AG04449 (cell line): ENCODE measurements at regions not wholly inside any gene's neighbourhood (a gene's known extent, or its start where the extent isn't known, plus 50 kb on each side); places are given as distances from the start of the nearest gene placed in this dataset.

Experiments
- CTCF ChIA-PET: fragments of 350-600 bp; formaldehyde crosslinking; extraction: SDS; loops from one replicate; lab custom pipeline; 2021; ENCODE audit warnings: antibody characterized with exemption; lab: Yijun Ruan, JAX
- POLR2A ChIA-PET: fragments of 400-600, 350-600 bp; formaldehyde crosslinking; extraction: SDS; loops from one replicate; lab custom pipeline; 2020; ENCODE audit warnings: antibody characterized with exemption, inconsistent platforms; lab: Yijun Ruan, JAX
- DNase-seq: peaks from one replicate; pipeline ENCODE4 v3.0.0-alpha.2; 2010; ENCODE audit warnings: low read depth, low spot score
- H3K4me3 ChIP-seq: 2 replicates; pipeline ENCODE4 v1.5.1; 2011; ENCODE audit warnings: low read depth, mild to moderate bottlenecking, control low read depth, low read length
- TF ChIP-seq, protein P1 (sequence below): IDR thresholded peaks from one replicate; pipeline ENCODE4 v1.5.1; 2011; ENCODE audit warnings: mild to moderate bottlenecking, moderate library complexity, low read length, control low read depth, inconsistent platforms; ENCODE audit not compliant: insufficient read depth; ENCODE audit errors: missing control alignments

- DNase-seq = no peak
- no peak overlapping the region for H3K4me3 ChIP-seq
- ChIA-PET CTCF (no interaction called here), POLR2A (no interaction called here)
- TF ChIP-seq, protein P1, sequence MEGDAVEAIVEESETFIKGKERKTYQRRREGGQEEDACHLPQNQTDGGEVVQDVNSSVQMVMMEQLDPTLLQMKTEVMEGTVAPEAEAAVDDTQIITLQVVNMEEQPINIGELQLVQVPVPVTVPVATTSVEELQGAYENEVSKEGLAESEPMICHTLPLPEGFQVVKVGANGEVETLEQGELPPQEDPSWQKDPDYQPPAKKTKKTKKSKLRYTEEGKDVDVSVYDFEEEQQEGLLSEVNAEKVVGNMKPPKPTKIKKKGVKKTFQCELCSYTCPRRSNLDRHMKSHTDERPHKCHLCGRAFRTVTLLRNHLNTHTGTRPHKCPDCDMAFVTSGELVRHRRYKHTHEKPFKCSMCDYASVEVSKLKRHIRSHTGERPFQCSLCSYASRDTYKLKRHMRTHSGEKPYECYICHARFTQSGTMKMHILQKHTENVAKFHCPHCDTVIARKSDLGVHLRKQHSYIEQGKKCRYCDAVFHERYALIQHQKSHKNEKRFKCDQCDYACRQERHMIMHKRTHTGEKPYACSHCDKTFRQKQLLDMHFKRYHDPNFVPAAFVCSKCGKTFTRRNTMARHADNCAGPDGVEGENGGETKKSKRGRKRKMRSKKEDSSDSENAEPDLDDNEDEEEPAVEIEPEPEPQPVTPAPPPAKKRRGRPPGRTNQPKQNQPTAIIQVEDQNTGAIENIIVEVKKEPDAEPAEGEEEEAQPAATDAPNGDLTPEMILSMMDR = no peak
Observed at GRCh38 chr5:12245429-12245828, 341.2 kb upstream of the CTNND2 start.

GRCh38 chr5:12242950-12243888 is 339.0 kb upstream of the CTNND2 start:
- no peak for DNase-seq
- ChIA-PET CTCF (no interaction called here), POLR2A (no interaction called here)
- TF ChIP-seq, protein P1 = no peak
- H3K4me3 ChIP-seq = no peak overlapping the region

GRCh38 chr5:12237837-12238575 is 333.8 kb upstream of the CTNND2 start:
- POLR2A ChIA-PET = no interaction called here

DNA sequence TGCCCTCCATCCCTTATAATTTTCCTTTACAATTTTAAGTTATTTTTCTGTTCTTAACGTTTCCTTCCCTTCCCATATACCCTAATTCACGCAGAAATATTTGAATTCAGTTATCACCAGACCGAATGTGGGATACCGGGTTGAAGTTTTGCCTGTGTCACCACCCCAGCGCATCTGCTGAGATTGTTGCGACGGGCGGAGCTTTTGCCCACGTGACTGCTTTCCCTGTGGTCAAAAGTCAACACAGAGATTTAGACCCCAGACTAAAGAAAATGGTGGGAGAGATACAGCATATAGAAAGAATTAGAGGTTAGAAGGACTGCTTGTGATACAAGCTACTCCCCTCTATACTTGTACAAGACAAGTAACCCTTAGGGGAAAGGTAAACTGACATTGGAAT is 326.4 kb upstream of the CTNND2 start:
- H3K4me3 ChIP-seq = no peak overlapping the region
- DNase-seq = no peak
- CTCF ChIA-PET = no interaction called here
- POLR2A ChIA-PET = no interaction called here
- TF ChIP-seq, protein P1 = no peak

More at GRCh38 chr5:12237837-12238575, 333.8 kb upstream of the CTNND2 start:
- CTCF ChIA-PET = no interaction called here
- H3K4me3 ChIP-seq = no peak overlapping the region
- TF ChIP-seq, protein P1 = no peak
- DNase-seq = no peak

DNA sequence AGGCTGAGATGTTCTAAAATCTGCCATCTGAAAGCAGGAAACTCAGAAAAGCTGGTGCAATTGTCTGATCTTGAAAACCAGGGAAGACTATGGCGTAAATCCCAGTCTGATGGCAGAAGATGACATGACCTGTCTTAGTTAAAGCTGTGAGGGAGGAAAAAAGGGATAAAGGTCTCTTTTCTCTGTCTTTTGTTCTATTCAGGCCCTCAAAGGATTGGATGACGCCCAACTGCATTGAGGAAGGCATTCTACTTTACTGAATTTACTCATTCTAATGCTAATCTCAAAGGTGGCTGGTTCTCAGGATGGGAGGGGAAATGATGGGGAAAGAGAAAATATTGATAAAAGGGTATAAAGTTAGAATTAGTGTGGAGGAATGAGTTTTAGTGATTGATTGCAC is 312.8 kb upstream of the CTNND2 start:
- ChIA-PET POLR2A (no interaction called here), CTCF (no interaction called here)
- no peak for DNase-seq
- TF ChIP-seq, protein P1 = no peak
- H3K4me3 ChIP-seq = no peak overlapping the region
